Nephron progenitor cell (in vitro differentiated cells): ENCODE measurements at regions not wholly inside any gene's neighbourhood (a gene's known extent, or its start where the extent isn't known, plus 50 kb on each side); places are given as distances from the start of the nearest gene placed in this dataset.

Experiments
- DNase-seq: peaks from one replicate; pipeline ENCODE4 v3.0.0; 2021
- H3K27ac Mint-ChIP-seq: 2 replicates; pipeline ENCODE4 v1.8.0; 2021; ENCODE audit warnings: mild to moderate bottlenecking, moderate library complexity, mixed read lengths
- H3K27me3 Mint-ChIP-seq: 2 replicates; pipeline ENCODE4 v1.8.0; 2021; ENCODE audit warnings: mild to moderate bottlenecking, low read depth, mixed read lengths; ENCODE audit not compliant: poor library complexity
- H3K36me3 Mint-ChIP-seq: 2 replicates; pipeline ENCODE4 v1.8.0; 2021; ENCODE audit warnings: low read depth, mixed read lengths
- H3K4me1 Mint-ChIP-seq: 2 replicates; pipeline ENCODE4 v1.8.0; 2021; ENCODE audit warnings: mixed read lengths
- H3K4me3 Mint-ChIP-seq: 2 replicates; pipeline ENCODE4 v1.8.0; 2021; ENCODE audit warnings: mild to moderate bottlenecking, moderate library complexity, mixed read lengths
- H3K9me3 Mint-ChIP-seq: 2 replicates; pipeline ENCODE4 v1.8.0; 2021; ENCODE audit warnings: mild to moderate bottlenecking, moderate library complexity, mixed read lengths
- CTCF ChIP-seq: fragments of 200-600 bp; sonication (generic); IDR thresholded peaks from 2 replicates; pipeline ENCODE4 v1.5.0; 2021; ENCODE audit warnings: antibody characterized with exemption

- no peak overlapping the region for H3K4me3 Mint-ChIP-seq
- no peak overlapping the region for H3K27ac Mint-ChIP-seq
- TF ChIP-seq CTCF: no peak
Observed at GRCh38 chr1:83671586-83671985, 327.3 kb downstream of the TTLL7 start.

GRCh38 chr1:83670909-83671565 lies 327.9 kb downstream of the TTLL7 start:
- peaks cover 6% of the 10 kb centered on the region for H3K27me3 Mint-ChIP-seq
- no peak for DNase-seq
- H3K9me3 Mint-ChIP-seq: peaks cover 22% of the 10 kb centered on the region
- H3K4me1 Mint-ChIP-seq: peaks cover 6% of the 10 kb centered on the region
- no peak for TF ChIP-seq CTCF
- H3K27ac Mint-ChIP-seq: no peak overlapping the region
- no peak overlapping the region for H3K4me3 Mint-ChIP-seq
- peaks cover 6% of the 10 kb centered on the region for H3K36me3 Mint-ChIP-seq

More at GRCh38 chr1:83671586-83671985, 327.3 kb downstream of the TTLL7 start:
- H3K9me3 Mint-ChIP-seq: peaks cover 22% of the 10 kb centered on the region
- H3K36me3 Mint-ChIP-seq: peaks cover 6% of the 10 kb centered on the region
- H3K27me3 Mint-ChIP-seq: peaks cover 6% of the 10 kb centered on the region
- DNase-seq: no peak
- H3K4me1 Mint-ChIP-seq: peaks cover 6% of the 10 kb centered on the region

GRCh38 chr1:83641796-83642443 lies 357.0 kb downstream of the TTLL7 start:
- no peak overlapping the region for H3K4me3 Mint-ChIP-seq
- H3K9me3 Mint-ChIP-seq: no peaks in the 10 kb centered on the region
- TF ChIP-seq CTCF: no peak
- H3K27me3 Mint-ChIP-seq: peaks cover 4% of the 10 kb centered on the region
- H3K4me1 Mint-ChIP-seq: peaks cover 22% of the 10 kb centered on the region
- no peaks in the 10 kb centered on the region for H3K36me3 Mint-ChIP-seq
- no peak for DNase-seq
- H3K27ac Mint-ChIP-seq: no peak overlapping the region

GRCh38 chr1:83641206-83641658 lies 357.7 kb downstream of the TTLL7 start:
- Mint-ChIP-seq H3K9me3 (no peaks in the 10 kb centered on the region), H3K36me3 (no peaks in the 10 kb centered on the region), H3K27ac (no peak overlapping the region), H3K27me3 (peaks cover 4% of the 10 kb centered on the region), H3K4me3 (no peak overlapping the region), H3K4me1 (peaks cover 22% of the 10 kb centered on the region)
- TF ChIP-seq CTCF: no peak
- no peak for DNase-seq

GRCh38 chr1:83639785-83640184 lies 359.1 kb downstream of the TTLL7 start:
- Mint-ChIP-seq H3K27me3 (peaks cover 4% of the 10 kb centered on the region), H3K36me3 (no peaks in the 10 kb centered on the region), H3K27ac (peak overlapping the region; percentile 52), H3K4me1 (peaks cover 22% of the 10 kb centered on the region), H3K4me3 (no peak overlapping the region), H3K9me3 (no peaks in the 10 kb centered on the region)
- DNase-seq: no peak
- no peak for TF ChIP-seq CTCF

GRCh38 chr1:83637586-83637985 lies 361.3 kb downstream of the TTLL7 start:
- H3K27me3 Mint-ChIP-seq: peaks cover 11% of the 10 kb centered on the region
- H3K36me3 Mint-ChIP-seq: no peaks in the 10 kb centered on the region
- H3K4me3 Mint-ChIP-seq: no peak overlapping the region
- no peak overlapping the region for H3K27ac Mint-ChIP-seq
- TF ChIP-seq CTCF: no peak
- peaks cover 22% of the 10 kb centered on the region for H3K4me1 Mint-ChIP-seq
- no peaks in the 10 kb centered on the region for H3K9me3 Mint-ChIP-seq
- no peak for DNase-seq
